ENCODE measurements at regions not wholly inside any gene's neighbourhood (a gene's known extent, or its start where the extent isn't known, plus 50 kb on each side); places are given as distances from the start of the nearest gene placed in this dataset.

DNA sequence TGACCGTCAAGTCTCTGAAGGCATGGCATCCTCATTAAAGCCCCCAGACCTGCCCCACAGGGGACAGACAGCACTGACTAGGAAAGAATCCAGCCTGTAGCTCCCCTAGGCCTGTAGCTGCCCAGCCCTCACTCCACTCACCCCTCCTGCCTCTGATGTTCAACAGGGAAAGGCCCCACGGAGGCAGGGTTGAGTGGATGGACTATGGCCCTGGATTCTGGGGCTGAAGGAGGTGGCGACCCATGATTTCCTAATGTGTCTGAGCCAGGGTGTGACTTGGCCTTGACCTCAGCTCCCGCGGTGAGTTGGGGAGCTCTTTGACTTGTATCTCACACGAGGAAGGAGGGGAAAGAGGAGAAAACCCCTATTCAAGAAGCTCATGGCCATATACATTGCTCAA, 238.5 kb upstream of the CSF3R start:
- no peak for DNase-seq (ENCODE audit: extremely low read depth in 1 of 2, low read depth in 1 of 2)

DNA sequence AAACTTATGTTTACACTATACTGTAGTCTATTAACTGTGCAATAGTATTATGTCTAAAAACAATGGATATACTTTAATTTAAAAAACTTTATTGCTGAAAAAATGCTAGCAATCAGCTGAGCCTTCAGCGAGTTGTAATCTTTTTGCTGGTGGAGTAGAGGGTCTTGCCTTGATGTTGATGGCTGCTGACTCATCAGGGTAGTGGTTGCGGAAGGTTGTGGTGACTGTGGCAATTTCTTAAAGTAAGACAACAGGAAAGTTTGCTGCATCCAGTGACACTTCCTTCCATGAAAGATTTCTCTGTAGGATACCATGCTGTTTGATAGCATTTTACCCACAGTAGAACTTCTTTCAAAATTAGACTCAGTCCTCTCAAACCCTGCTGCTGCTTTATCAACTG, 234.7 kb upstream of the CSF3R start:
- no peak for DNase-seq (ENCODE audit: extremely low read depth in 1 of 2, low read depth in 1 of 2)

DNA sequence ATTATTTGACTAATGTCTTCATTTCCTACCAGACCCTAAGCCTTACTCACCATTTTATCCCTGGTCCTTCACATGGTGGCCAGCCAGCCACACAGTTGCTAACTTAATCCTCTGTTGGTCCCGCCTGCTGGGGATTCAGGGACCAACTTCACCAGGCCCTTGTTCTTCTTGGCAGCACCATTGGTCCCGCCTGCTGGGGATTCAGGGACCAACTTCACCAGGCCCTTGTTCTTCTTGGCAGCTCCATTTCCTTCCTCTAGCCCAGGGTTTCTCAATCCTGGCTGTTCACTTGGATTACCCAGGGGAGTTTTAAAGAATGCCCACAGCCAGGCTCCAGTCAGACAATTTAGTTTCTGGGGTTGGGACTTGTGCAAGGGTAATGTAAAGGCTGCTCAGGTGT, 233.1 kb upstream of the CSF3R start:
- no peak for DNase-seq (ENCODE audit: extremely low read depth in 1 of 2, low read depth in 1 of 2)

DNA sequence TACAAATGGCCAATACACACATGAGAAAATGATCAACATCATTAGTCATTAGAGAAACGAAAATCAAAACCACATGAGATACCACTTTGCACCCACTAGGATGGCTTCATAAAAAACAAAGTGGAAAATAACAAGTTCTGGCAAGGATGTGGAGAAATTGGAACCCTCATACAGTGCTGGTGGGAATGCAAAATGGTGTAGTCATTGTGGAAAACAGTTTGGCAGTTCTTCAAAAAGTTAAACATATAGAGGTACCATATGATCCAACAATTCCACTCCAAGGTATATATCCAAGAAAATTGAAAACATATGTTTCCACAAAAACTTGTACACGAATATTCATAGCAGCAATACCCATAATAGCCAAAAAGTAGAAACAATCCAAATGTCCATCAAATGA, 231.6 kb upstream of the CSF3R start:
- DNase-seq (ENCODE audit: extremely low read depth in 1 of 2, low read depth in 1 of 2) = no peak

- DNase-seq (ENCODE audit: extremely low read depth in 1 of 2, low read depth in 1 of 2) = no peak
These were observed 228.8 kb upstream of the CSF3R start for GRCh38 chr1:36711480-36711879.

DNA sequence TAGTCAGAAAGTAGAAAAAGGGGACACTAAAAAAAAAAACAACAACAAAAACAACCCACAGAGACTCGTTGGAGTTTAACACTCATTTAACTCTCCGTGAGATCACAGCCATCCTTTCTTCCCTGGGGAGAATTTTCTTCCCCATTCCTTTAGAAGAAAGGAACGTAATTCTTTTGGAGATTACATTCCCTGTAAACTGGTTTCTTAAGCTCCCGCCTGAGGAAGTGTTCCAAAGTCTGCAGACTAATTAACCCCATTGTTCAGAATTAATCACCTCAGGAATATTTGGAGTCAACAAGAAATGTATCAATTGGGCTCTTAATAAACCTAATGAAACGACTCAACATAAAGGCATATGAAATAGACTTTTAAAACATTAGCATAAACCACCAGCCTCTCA, 228.2 kb upstream of the CSF3R start:
- no peak for DNase-seq (ENCODE audit: extremely low read depth in 1 of 2, low read depth in 1 of 2)

DNA sequence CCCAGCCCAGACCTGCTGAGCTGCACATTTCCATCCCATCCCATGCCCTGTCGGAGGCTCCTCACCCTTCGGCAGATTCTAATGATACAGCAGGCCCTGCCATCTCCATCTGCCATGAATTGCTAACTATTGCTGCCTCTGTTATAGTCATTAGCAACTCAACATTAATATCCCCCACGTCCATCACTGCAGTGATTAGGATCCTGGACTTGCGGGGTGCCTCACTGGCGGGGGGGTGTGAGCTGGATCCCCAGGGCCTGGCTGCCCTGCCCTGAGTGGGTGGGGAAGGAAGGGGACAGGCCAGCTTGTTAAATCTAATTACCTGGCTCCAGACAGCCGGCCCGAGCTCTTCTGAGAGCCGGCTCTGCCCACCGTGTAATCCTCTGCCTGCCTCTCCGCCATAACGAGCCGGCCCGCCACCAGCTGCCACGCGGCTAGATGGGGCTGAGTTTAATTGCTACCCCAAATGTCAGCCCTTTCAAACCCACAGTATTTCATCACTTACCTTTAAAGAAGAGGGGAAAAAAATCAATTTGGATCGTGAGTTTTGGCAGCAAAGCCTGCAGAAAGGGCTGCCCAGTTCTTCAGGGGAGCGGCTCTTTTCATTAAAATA, 227.3 kb upstream of the CSF3R start:
- no peak for DNase-seq (ENCODE audit: extremely low read depth in 1 of 2, low read depth in 1 of 2)

- DNase-seq (ENCODE audit: extremely low read depth in 1 of 2, low read depth in 1 of 2) = no peak
These were observed 225.9 kb upstream of the CSF3R start for GRCh38 chr1:36708587-36708986.

DNA sequence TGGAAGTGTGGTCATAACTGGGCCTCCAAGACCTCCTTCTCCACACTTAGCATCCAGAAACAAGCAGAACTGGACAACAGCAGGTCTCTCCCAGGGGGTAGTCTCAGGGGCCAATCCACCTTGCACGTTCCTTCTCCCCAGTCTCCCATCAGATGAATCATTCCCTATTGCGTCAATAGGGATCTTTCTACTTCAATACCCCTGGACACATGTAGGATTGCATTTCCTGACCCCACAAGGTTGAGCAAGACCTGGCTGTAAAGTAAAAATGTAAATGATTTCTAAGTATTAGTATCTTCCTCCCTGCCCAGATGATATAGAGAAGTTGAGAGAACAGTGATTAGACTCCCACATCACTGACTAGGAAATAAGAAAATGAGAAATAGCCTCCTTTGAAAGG, 224.5 kb upstream of the CSF3R start:
- DNase-seq (ENCODE audit: extremely low read depth in 1 of 2, low read depth in 1 of 2) = no peak

DNA sequence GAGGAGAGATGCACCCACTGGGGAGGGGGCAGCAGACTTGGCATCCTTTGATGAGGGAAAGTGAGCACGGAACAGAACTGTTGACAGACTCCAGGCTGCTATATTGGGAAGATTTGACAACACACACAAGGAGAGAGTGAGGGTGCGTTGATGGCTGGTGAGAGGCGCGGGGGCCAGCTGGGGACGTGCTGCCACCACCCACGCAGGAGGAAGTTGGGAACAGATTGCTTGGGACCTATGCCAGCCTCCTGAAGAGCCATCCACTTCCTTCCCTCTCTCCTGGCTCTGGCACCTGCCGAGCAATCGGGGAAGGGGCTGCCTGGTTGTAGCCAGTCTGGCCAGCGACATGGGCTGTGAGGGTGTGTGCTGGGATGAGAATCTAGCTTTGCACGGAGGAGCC, 223.7 kb upstream of the CSF3R start:
- no peak for DNase-seq (ENCODE audit: extremely low read depth in 1 of 2, low read depth in 1 of 2)

GRCh38 chr1:36705629-36706028, 222.9 kb upstream of the CSF3R start:
- no peak for DNase-seq (ENCODE audit: extremely low read depth in 1 of 2, low read depth in 1 of 2)

DNA sequence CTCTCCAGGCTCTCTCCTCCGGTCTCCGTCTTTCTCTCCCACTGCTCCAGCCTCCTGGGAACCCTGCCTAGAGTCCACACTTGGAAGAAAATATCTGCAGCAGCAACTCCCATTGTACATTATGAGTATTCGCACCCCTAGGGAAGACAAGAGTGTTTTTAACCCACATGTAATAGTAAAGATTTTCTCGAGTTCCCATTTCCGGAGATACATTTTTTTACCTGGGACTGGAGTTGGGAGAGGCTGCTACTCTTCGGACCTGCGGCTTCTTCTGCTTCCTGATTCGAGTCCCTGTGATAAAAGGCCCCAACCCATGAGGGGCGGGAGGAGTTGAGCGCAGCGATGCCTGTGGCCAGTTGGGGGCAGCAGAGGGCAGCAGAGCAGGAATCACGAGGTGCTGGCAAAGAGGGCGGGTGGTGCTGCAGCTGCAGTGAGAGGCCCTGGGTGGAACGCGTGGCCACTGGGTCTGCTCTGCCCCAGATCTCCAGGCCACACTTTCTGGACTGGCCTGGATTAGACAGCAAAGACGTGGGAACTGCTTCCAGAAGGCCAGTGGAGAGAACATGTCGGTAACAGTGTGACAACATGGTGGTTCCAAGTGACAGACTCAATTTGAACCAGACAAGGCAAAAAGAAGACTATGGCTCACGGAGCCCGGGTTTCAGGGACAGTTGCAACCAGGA, 221.0 kb upstream of the CSF3R start:
- DNase-seq (ENCODE audit: extremely low read depth in 1 of 2, low read depth in 1 of 2) = peak in 1 of 2 donors; percentile 21

DNA sequence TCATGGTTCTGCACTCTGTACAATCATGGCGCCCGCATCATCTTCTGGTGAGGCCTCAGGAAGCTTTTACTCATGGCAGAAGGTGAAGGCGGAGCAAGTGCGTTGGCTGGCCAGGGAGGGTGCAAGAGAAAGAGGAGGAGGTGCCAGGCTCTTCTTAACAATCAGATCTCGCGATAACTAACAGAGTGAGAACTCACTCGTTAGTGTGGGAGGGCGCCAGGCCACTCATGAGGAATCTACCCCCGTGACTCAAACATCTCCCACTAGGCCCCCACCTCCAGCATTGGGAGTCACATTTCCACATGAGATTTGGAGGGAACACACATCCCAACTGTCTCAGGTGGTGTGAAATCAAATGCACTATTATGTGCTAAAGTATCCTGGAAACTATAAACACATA, 220.2 kb upstream of the CSF3R start:
- no peak for DNase-seq (ENCODE audit: extremely low read depth in 1 of 2, low read depth in 1 of 2)

DNA sequence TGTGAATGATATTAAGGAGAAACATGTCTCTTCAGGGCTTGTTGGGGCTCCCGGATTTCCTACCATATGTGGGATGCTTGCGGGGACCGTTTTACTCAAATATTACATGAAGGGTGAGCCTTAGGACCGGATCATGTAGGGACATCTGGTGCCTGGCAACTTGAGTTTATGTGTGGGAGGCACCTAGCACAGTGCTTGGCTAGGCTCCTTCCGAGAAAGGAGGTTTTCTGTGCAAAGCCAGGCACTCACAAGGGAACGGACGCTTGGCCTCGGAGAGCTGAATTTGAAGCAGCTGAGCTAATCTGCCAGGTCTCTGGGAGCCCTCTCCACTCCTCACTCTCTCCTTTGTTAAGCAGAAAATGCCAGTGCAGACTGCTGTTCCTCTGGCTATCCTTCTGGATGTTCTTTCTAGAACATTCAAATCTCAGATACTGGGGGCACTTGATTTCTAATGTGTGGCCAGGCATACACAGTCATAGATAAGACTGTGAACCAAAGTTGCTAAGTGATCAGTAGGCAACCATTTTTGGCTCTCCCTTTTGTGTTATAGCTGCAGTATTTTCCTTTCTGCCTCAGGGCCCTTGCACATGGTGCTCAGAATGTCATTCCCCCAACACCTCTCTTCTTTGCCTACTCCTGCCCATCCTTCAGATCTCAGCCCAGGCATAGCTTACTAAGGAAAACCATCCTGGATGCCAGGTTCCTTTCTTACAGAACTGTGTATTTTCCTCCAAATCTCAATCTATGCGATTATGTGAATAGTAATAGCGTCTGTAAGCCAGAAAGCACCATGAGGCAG, 216.6 kb upstream of the CSF3R start:
- no peak for DNase-seq (ENCODE audit: extremely low read depth in 1 of 2, low read depth in 1 of 2)

DNA sequence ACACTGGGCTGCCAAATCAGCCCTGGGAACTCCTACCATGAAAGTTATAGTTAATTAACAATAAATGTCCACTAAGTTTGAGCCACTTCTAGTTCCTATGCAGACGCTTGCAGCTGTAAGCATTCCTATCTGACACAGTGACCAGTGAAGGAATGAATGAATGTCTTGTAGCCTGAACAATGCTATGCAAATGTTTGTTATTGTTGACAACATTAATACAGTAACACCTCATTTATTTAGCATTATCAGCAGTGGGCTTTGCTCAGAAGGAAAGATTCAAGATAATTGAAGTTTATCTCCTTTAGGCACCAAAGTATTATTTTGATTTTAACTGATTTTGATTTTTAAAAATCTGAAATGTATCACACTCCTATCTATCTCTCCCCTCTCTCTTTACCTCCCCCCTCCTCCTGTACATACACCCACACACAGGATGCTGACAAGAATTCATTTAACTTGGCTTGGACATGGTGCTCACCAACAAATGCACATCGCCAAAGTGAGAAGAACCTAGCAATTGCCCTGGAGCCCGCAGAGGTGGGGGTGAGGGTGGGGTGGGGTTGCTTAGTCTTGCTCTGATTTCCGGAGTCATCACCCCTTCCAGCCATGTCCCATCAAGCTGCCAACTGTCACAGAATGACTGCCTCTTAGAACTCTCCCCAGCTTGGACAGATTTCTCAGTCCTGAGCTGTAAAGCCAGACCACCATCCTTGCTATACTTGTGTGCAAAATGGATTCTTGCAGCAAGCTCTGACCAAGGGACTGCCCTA, 215.3 kb upstream of the CSF3R start:
- no peak for DNase-seq (ENCODE audit: extremely low read depth in 1 of 2, low read depth in 1 of 2)

- no peak for DNase-seq (ENCODE audit: extremely low read depth in 1 of 2, low read depth in 1 of 2)
These were observed 213.7 kb upstream of the CSF3R start for GRCh38 chr1:36696261-36696940.

GRCh38 chr1:36693603-36694002, 210.9 kb upstream of the CSF3R start:
- DNase-seq (ENCODE audit: extremely low read depth in 1 of 2, low read depth in 1 of 2) = no peak

DNA sequence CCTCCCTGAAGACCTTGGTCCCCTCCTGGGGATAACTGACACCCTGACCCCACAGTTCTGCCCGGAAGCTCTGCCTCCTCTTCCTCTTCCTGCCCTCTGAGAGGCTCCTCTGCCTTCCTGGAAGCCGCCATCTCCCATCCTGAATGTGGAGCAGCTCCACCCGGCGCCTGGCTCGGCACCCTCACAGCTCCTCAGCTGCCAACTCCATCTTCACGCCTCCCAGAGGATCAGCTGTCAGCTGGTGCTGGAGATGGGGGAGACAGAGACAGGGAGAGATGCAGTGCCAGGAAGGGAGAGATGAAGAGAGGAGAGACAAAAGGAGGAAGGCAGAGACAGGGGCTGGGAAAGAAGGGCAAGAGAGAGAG, 210.4 kb upstream of the CSF3R start:
- DNase-seq (ENCODE audit: extremely low read depth in 1 of 2, low read depth in 1 of 2) = no peak

DNA sequence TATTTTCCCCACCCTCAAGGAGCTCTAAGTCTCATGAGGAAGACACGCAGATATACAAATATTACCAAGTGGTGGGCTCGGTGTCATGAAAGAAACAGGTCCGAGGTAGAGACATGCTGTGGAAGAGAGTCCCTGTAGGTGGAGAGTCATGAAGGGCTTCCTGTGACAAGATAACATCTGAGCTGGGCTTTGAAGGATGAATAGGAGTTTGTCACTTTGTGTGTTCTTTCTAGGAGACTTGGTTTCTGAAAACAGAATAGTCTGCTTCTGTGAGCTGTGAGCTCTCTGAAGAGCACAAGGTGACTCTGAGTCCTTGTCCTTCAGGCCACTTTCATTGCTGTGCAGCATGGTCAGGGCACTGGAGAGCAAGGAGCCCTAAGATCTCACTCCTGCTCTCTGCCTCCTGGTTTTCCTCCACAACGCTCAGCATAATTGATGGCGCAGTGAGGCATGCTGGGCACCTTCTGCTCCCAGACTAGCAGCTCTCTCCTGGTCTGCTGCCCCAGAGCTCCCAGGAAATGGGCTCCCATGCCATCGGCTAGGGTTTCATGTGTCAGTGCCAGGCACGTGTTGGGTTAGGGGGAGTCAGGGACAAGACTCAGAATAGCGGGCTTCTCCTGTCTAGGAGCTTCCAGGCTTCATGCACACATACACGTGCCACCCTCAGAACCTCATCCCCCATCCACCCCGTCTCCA, 209.9 kb upstream of the CSF3R start:
- no peak for DNase-seq (ENCODE audit: extremely low read depth in 1 of 2, low read depth in 1 of 2)

DNA sequence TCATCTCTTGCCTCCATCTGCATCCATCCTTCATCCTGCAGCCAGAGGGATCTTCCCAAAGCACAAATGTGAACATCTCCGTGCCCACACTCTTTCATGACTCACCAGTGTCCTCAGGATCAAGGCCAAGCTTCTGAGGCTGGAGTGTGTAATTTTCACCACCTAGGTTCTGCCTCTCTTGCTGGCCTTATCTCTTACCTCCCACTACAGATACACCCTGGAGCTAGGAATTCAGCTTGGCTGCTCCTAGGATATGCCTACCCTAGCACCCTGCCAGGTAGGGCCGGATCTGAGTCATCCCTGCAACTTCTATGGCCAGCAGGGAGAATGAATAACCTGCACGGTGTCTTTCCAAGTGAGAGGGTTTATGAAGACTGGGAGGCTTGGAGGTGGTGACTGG, 208.7 kb upstream of the CSF3R start:
- DNase-seq (ENCODE audit: extremely low read depth in 1 of 2, low read depth in 1 of 2) = no peak

Measured in activated CD8-positive, alpha-beta memory T cell treated with anti-CD3 and anti-CD28 coated beads for 1 hour (primary cell).